CD4-positive, alpha-beta T cell treated with Interleukin-10 for 1 hour (primary cell): ENCODE measurements at regions not wholly inside any gene's neighbourhood (a gene's known extent, or its start where the extent isn't known, plus 50 kb on each side); places are given as distances from the start of the nearest gene placed in this dataset.

ENCODE experiments used
- DNase-seq: peaks from one replicate; pipeline ENCODE4 v3.0.0-alpha.2; 2020

GRCh38 chr1:83561346-83561745 is 437.6 kb downstream of the TTLL7 start:
- DNase-seq: no peak

GRCh38 chr1:83559129-83559840 is 439.6 kb downstream of the TTLL7 start:
- DNase-seq: no peak

- DNase-seq: no peak
Measured at GRCh38 chr1:83555871-83556270, 443.1 kb downstream of the TTLL7 start.

GRCh38 chr1:83554174-83554573 is 444.8 kb downstream of the TTLL7 start:
- no peak for DNase-seq

GRCh38 chr1:83552820-83553219 is 446.1 kb downstream of the TTLL7 start:
- DNase-seq: no peak

GRCh38 chr1:83548311-83548710 is 450.6 kb downstream of the TTLL7 start:
- DNase-seq: no peak

- no peak for DNase-seq
Measured at GRCh38 chr1:83547901-83548300, 451.0 kb downstream of the TTLL7 start.

- no peak for DNase-seq
Measured at GRCh38 chr1:83546874-83547273, 452.1 kb downstream of the TTLL7 start.

- no peak for DNase-seq
Measured at GRCh38 chr1:83545066-83545862, 453.7 kb downstream of the TTLL7 start.

GRCh38 chr1:83543222-83543973 is 455.5 kb downstream of the TTLL7 start:
- DNase-seq: no peak

- DNase-seq: no peak
Measured at GRCh38 chr1:83531521-83532309, 467.2 kb downstream of the TTLL7 start.

- no peak for DNase-seq
Measured at GRCh38 chr1:83530506-83530905, 468.4 kb downstream of the TTLL7 start.

- no peak for DNase-seq
Measured at GRCh38 chr1:83527987-83528386, 470.9 kb downstream of the TTLL7 start.

- peak; percentile 6 for DNase-seq
Measured at GRCh38 chr1:83520797-83521196, 478.1 kb downstream of the TTLL7 start.

- DNase-seq: no peak
Measured at GRCh38 chr1:83516369-83516768, 482.6 kb downstream of the TTLL7 start.

GRCh38 chr1:83515578-83516154 is 483.3 kb downstream of the TTLL7 start:
- no peak for DNase-seq

- no peak for DNase-seq
Measured at GRCh38 chr1:83512373-83513193, 486.3 kb downstream of the TTLL7 start.

- DNase-seq: no peak
Measured at GRCh38 chr1:83511146-83511726, 487.7 kb downstream of the TTLL7 start.

- no peak for DNase-seq
Measured at GRCh38 chr1:83509301-83509781, 489.6 kb downstream of the TTLL7 start.

GRCh38 chr1:83508485-83509151 is 490.3 kb downstream of the TTLL7 start:
- DNase-seq: peak; percentile 69
